ENCODE measurements at regions not wholly inside any gene's neighbourhood (a gene's known extent, or its start where the extent isn't known, plus 50 kb on each side); places are given as distances from the start of the nearest gene placed in this dataset.

- no peak for TF ChIP-seq CTCF (IDR thresholded peaks at IDR 0.05; ENCODE audit: control extremely low read depth, extremely low read depth, low read depth, missing control alignments)
- ChIA-PET CTCF (no interaction called here), POLR2A (no interaction called here)
- no peak for DNase-seq (ENCODE audit: extremely low spot score)
Measured at GRCh38 chr2:217365656-217366055, 505.8 kb upstream of the TNP1 start.

GRCh38 chr2:217364224-217364623 lies 504.4 kb upstream of the TNP1 start:
- POLR2A ChIA-PET = no interaction called here

GRCh38 chr2:217363470-217363869 lies 503.6 kb upstream of the TNP1 start:
- no peak for DNase-seq (ENCODE audit: extremely low spot score)
- POLR2A ChIA-PET = no interaction called here
- no peak for TF ChIP-seq CTCF (IDR thresholded peaks at IDR 0.05; ENCODE audit: control extremely low read depth, extremely low read depth, low read depth, missing control alignments)
- CTCF ChIA-PET = no interaction called here

More at GRCh38 chr2:217364224-217364623, 504.4 kb upstream of the TNP1 start:
- TF ChIP-seq CTCF (IDR thresholded peaks at IDR 0.05; ENCODE audit: control extremely low read depth, extremely low read depth, low read depth, missing control alignments) = no peak
- no peak for DNase-seq (ENCODE audit: extremely low spot score)
- CTCF ChIA-PET = no interaction called here

- POLR2A ChIA-PET = no interaction called here
- CTCF ChIA-PET = no interaction called here
- TF ChIP-seq CTCF (IDR thresholded peaks at IDR 0.05; ENCODE audit: control extremely low read depth, extremely low read depth, low read depth, missing control alignments) = no peak
- no peak for DNase-seq (ENCODE audit: extremely low spot score)
Measured at GRCh38 chr2:217362710-217363109, 502.8 kb upstream of the TNP1 start.

GRCh38 chr2:217362286-217362685 lies 502.4 kb upstream of the TNP1 start:
- DNase-seq (ENCODE audit: extremely low spot score) = no peak
- TF ChIP-seq CTCF (IDR thresholded peaks at IDR 0.05; ENCODE audit: control extremely low read depth, extremely low read depth, low read depth, missing control alignments) = no peak
- ChIA-PET POLR2A (no interaction called here), CTCF (interaction anchor here (1.0 kb wide), 1 partner anchor 18 kb away, joined by 4 read pairs; no protein-coding TSS in a partner anchor)

- CTCF ChIA-PET = interaction anchor here (1.0 kb wide), 1 partner anchor 18 kb away, joined by 4 read pairs; no protein-coding TSS in a partner anchor
- no peak for TF ChIP-seq CTCF (IDR thresholded peaks at IDR 0.05; ENCODE audit: control extremely low read depth, extremely low read depth, low read depth, missing control alignments)
- DNase-seq (ENCODE audit: extremely low spot score) = no peak
- POLR2A ChIA-PET = no interaction called here
Measured at GRCh38 chr2:217361483-217361880, 501.6 kb upstream of the TNP1 start.

Data from GM10248 (cell line).